Fibroblast of lung (primary cell): ENCODE measurements at regions not wholly inside any gene's neighbourhood (a gene's known extent, or its start where the extent isn't known, plus 50 kb on each side); places are given as distances from the start of the nearest gene placed in this dataset.

Experiments used
- DNase-seq, 2 donors: peaks; one replicate each; pipeline versions ENCODE4 v3.0.0 to v3.0.0-alpha.2; 2010; ENCODE audit warnings: low read depth in 2 of 2
- H2AFZ ChIP-seq: 2 replicates; pipeline ENCODE4 v1.5.1; 2012; ENCODE audit warnings: low read length, control low read depth, inconsistent platforms
- H3K27ac ChIP-seq: 2 replicates; pipeline ENCODE4 v1.5.1; 2011; ENCODE audit warnings: low read length, control low read depth; ENCODE audit not compliant: insufficient read depth
- H3K27me3 ChIP-seq: 2 replicates; pipeline ENCODE4 v1.5.1; 2011; ENCODE audit warnings: mild to moderate bottlenecking, low read length; ENCODE audit not compliant: control insufficient read depth, insufficient read depth
- H3K36me3 ChIP-seq: 2 replicates; pipeline ENCODE4 v1.5.1; 2011; ENCODE audit warnings: low read length; ENCODE audit not compliant: control insufficient read depth, insufficient read depth
- H3K4me1 ChIP-seq: 2 replicates; pipeline ENCODE4 v1.5.1; 2011; ENCODE audit warnings: low read length; ENCODE audit not compliant: control insufficient read depth, insufficient read depth; ENCODE audit errors: extremely low read depth
- H3K4me2 ChIP-seq: 2 replicates; pipeline ENCODE4 v1.5.1; 2011; ENCODE audit warnings: low read length, control low read depth; ENCODE audit not compliant: insufficient read depth; ENCODE audit errors: extremely low read depth
- H3K4me3 ChIP-seq, 4 experiments: fragments of 200-600 bp in 1 of 4; sonication (generic) in 1 of 4; replicated peaks in 1 of 4; 2 replicates each; pipeline ENCODE4 v1.5.1; 2011 to 2016; ENCODE audit warnings: low read length in 4 of 4, low read depth in 3 of 4, mild to moderate bottlenecking in 3 of 4, control low read depth in 2 of 4, inconsistent platforms in 1 of 4, mixed read lengths in 1 of 4; ENCODE audit not compliant: insufficient read depth in 1 of 4; ENCODE audit errors: control extremely low read depth in 1 of 4
- H3K79me2 ChIP-seq: 2 replicates; pipeline ENCODE4 v1.5.1; 2012; ENCODE audit warnings: mild to moderate bottlenecking, low read length, inconsistent platforms; ENCODE audit not compliant: control insufficient read depth, insufficient read depth
- H3K9ac ChIP-seq: 2 replicates; pipeline ENCODE4 v1.5.1; 2011; ENCODE audit warnings: mild to moderate bottlenecking, low read length, control low read depth; ENCODE audit not compliant: insufficient read depth
- H3K9me3 ChIP-seq: 2 replicates; pipeline ENCODE4 v1.5.1; 2012; ENCODE audit warnings: low read depth, low read length; ENCODE audit not compliant: control insufficient read depth, insufficient read depth
- H4K20me1 ChIP-seq: 2 replicates; pipeline ENCODE4 v1.5.1; 2011; ENCODE audit warnings: low read length; ENCODE audit not compliant: control insufficient read depth, insufficient read depth; ENCODE audit errors: extremely low read depth
- EZH2 ChIP-seq: IDR thresholded peaks from 2 replicates; pipeline ENCODE4 v1.5.1; 2012; ENCODE audit warnings: low read length, control low read depth, mild to moderate bottlenecking; ENCODE audit errors: missing control alignments
- TF ChIP-seq, protein P1 (sequence below), 2 donors: IDR thresholded peaks in 1 of 2; conservative IDR thresholded peaks in 1 of 2; 1 replicate in 1 of 2; 2 replicates in 1 of 2; pipeline ENCODE4 v1.5.1; 2011 to 2012; ENCODE audit warnings: low read length in 2 of 2, control low read depth in 1 of 2, inconsistent platforms in 1 of 2, low read depth in 1 of 2, mild to moderate bottlenecking in 1 of 2

DNA sequence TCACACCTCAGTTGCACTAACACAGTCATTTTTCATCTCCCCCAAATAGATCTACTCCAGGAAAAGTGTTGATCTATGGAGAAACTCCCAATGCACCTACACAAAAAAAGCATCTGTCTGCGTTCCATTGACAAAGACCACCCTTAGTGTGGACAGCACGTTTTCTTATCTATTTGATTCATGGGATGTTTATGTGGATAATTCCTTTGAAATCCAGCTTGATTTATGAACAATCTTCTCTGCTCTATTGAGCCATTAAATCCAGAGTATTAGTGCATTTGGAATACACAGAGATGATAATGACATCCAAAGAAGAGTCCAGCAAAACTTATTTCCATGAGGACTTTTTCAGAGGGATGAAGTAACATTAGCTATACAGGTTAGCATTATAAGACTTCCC, 1221.9 kb upstream of the NXPH2 start:
- Histone ChIP-seq H3K27me3 (no peaks in the 10 kb centered on the region), H3K4me1 (no peaks in the 10 kb centered on the region), H4K20me1 (no peaks in the 10 kb centered on the region), H3K36me3 (no peaks in the 10 kb centered on the region), H3K9me3 (no peaks in the 10 kb centered on the region), H2AFZ (no peak overlapping the region), H3K27ac (no peak overlapping the region), H3K4me3 (no peak overlapping the region), H3K4me2 (no peak overlapping the region), H3K79me2 (no peaks in the 10 kb centered on the region), H3K9ac (no peak overlapping the region)
- TF ChIP-seq EZH2: no peak
- DNase-seq: no peak

DNA sequence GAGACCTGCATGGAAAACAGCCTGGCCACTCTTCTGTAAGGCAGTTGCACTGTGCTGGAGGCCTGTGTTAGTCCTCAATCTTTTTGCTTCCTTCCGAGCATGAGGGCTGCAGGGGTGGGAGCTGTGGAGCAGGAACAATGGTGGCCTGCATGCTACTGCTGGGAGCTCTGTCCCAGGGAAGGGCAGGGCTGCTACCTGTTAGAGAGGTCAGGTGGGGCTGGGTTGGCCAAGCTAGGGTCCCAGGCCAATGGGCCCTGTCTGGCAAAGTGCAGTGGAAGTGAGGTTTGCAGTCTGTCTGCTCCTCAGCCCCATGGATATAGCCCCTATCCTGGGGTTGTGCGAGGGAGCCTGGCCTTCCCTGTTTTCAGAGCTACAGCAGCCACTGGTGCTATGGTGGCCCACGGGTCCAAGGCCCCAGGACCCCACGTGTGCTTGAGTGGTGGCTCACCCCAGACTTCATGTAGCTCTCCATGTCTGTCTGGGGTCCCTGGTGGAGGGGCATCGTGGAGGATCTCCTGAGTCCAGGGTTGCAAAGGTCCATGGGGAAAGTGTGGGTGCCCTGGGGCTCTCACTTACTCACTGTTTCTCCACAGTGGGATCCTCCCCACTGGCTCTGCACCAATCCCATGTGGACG, 1212.6 kb upstream of the NXPH2 start:
- no peak for DNase-seq
- Histone ChIP-seq H3K9me3 (no peaks in the 10 kb centered on the region), H3K4me1 (no peaks in the 10 kb centered on the region), H3K27ac (no peak overlapping the region), H3K4me3 (no peak overlapping the region), H3K4me2 (no peak overlapping the region), H3K9ac (no peak overlapping the region), H2AFZ (no peak overlapping the region), H3K27me3 (no peaks in the 10 kb centered on the region), H3K36me3 (no peaks in the 10 kb centered on the region), H4K20me1 (no peaks in the 10 kb centered on the region), H3K79me2 (no peaks in the 10 kb centered on the region)
- TF ChIP-seq EZH2: no peak
- TF ChIP-seq, protein P1, sequence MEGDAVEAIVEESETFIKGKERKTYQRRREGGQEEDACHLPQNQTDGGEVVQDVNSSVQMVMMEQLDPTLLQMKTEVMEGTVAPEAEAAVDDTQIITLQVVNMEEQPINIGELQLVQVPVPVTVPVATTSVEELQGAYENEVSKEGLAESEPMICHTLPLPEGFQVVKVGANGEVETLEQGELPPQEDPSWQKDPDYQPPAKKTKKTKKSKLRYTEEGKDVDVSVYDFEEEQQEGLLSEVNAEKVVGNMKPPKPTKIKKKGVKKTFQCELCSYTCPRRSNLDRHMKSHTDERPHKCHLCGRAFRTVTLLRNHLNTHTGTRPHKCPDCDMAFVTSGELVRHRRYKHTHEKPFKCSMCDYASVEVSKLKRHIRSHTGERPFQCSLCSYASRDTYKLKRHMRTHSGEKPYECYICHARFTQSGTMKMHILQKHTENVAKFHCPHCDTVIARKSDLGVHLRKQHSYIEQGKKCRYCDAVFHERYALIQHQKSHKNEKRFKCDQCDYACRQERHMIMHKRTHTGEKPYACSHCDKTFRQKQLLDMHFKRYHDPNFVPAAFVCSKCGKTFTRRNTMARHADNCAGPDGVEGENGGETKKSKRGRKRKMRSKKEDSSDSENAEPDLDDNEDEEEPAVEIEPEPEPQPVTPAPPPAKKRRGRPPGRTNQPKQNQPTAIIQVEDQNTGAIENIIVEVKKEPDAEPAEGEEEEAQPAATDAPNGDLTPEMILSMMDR (conservative IDR thresholded peaks at IDR 0.05 in 1 of 2, IDR thresholded peaks at IDR 0.05 in 1 of 2; ENCODE audit: low read depth in 1 of 2, low read length in 2 of 2): no peak

DNA sequence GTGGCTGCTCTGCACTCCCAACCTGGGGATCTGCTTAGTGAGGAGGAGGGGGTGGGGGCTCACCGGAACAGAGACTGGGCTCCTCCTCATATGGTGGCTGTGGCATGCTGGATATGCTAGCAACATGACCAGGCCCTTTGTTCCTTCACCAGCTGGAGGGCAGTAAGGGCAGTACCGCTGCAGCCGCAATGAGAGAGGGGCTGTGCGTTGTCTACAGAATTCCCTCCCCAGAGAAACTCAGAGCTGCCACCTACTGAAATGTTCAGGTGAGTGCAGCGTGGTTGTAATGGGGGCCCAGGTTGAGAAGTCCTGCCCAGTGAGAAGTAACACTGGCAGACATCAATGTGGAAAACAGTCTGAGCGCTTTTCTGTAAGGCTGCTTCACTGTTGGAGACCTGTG, 1211.9 kb upstream of the NXPH2 start:
- no peak overlapping the region for H3K9ac ChIP-seq
- H3K79me2 ChIP-seq: no peaks in the 10 kb centered on the region
- no peak overlapping the region for H2AFZ ChIP-seq

More for the DNA sequence above, 1211.9 kb upstream of the NXPH2 start:
- H4K20me1 ChIP-seq: no peaks in the 10 kb centered on the region
- H3K4me1 ChIP-seq: no peaks in the 10 kb centered on the region
- H3K9me3 ChIP-seq: no peaks in the 10 kb centered on the region
- no peaks in the 10 kb centered on the region for H3K27me3 ChIP-seq
- H3K4me3 ChIP-seq: no peak overlapping the region
- no peak overlapping the region for H3K27ac ChIP-seq
- H3K36me3 ChIP-seq: no peaks in the 10 kb centered on the region
- no peak overlapping the region for H3K4me2 ChIP-seq
- no peak for TF ChIP-seq EZH2
- TF ChIP-seq, protein P1 (conservative IDR thresholded peaks at IDR 0.05 in 1 of 2, IDR thresholded peaks at IDR 0.05 in 1 of 2; ENCODE audit: low read depth in 1 of 2, low read length in 2 of 2): no peak
- no peak for DNase-seq
